Tibial nerve (tissue), 3 donors: ENCODE measurements at regions not wholly inside any gene's neighbourhood (a gene's known extent, or its start where the extent isn't known, plus 50 kb on each side); places are given as distances from the start of the nearest gene placed in this dataset.

ENCODE experiments used
- CTCF ChIP-seq, 5 experiments: fragments of 200-600 bp in 3 of 5; fragments of 450-650 bp in 2 of 5; sonication (generic) in 3 of 5; IDR thresholded peaks; one replicate each; pipeline ENCODE4 v1.5.1; 2016 to 2019; ENCODE audit warnings: antibody characterized with exemption in 5 of 5, mild to moderate bottlenecking in 3 of 5, moderate library complexity in 2 of 5
- POLR2A ChIP-seq, 2 donors: fragments of 450-650 bp; IDR thresholded peaks; one replicate each; pipeline ENCODE4 v1.6.1; 2017; ENCODE audit warnings: antibody characterized with exemption in 2 of 2, mild to moderate bottlenecking in 2 of 2, moderate library complexity in 2 of 2

- TF ChIP-seq CTCF (IDR thresholded peaks at IDR 0.05) (no peak), POLR2A (IDR thresholded peaks at IDR 0.05) (no peak)
Measured at GRCh38 chr20:8935878-8936277, 133.0 kb upstream of the PLCB4 start.
